H1 (cell line): ENCODE measurements at regions not wholly inside any gene's neighbourhood (a gene's known extent, or its start where the extent isn't known, plus 50 kb on each side); places are given as distances from the start of the nearest gene placed in this dataset.

Experiments
- CTCF ChIA-PET: fragments of 300-600 bp; sonication (Branson Sonifier 250); formaldehyde crosslinking; loops from one replicate; lab custom pipeline; 2021; ENCODE audit not compliant: partially characterized antibody; lab: Charles Lee
- POLR2A ChIA-PET: fragments of 300-600 bp; sonication (Branson Sonifier 250); formaldehyde crosslinking; loops from one replicate; lab custom pipeline; 2021; ENCODE audit warnings: inconsistent platforms; ENCODE audit not compliant: partially characterized antibody; lab: Charles Lee
- DNase-seq, 2 experiments: peaks; one replicate each; pipeline versions ENCODE4 v3.0.0 to v3.0.0-alpha.2; 2010 to 2022; ENCODE audit warnings: low spot score in 2 of 2, low read depth in 1 of 2, mixed read lengths in 1 of 2
- FAIRE-seq: peaks from 2 replicates; lab custom pipeline; 2011; peaks lifted over from hg19 to GRCh38; lab: Jason Lieb, UNC
- H2AFZ ChIP-seq: 2 replicates; pipeline ENCODE4 v1.8.1; 2012; ENCODE audit warnings: low read length, inconsistent platforms
- H2AK5ac ChIP-seq: 2 replicates; pipeline ENCODE4 v1.6.1; 2013; ENCODE audit warnings: low read depth, low read length
- H2BK120ac ChIP-seq: replicated peaks from 2 replicates; pipeline ENCODE3; 2013; ENCODE audit warnings: low read depth, low read length, inconsistent platforms
- H2BK12ac ChIP-seq: 2 replicates; pipeline ENCODE4 v1.6.1; 2013; ENCODE audit warnings: low read depth, low read length
- H2BK15ac ChIP-seq: 2 replicates; pipeline ENCODE4 v1.6.1; 2013; ENCODE audit warnings: low read length
- H2BK20ac ChIP-seq: 2 replicates; pipeline ENCODE4 v1.6.1; 2013; ENCODE audit warnings: low read length
- H2BK5ac ChIP-seq: 2 replicates; pipeline ENCODE4 v1.6.1; 2013; ENCODE audit warnings: low read depth, low read length
- H3K14ac ChIP-seq: 2 replicates; pipeline ENCODE4 v1.6.1; 2013; ENCODE audit warnings: inconsistent platforms; ENCODE audit not compliant: insufficient read length
- H3K18ac ChIP-seq: 2 replicates; pipeline ENCODE4 v1.6.1; 2013; ENCODE audit warnings: low read length; ENCODE audit errors: extremely low read depth
- H3K23ac ChIP-seq: 2 replicates; pipeline ENCODE4 v1.6.1; 2013; ENCODE audit warnings: inconsistent platforms; ENCODE audit not compliant: insufficient read length
- H3K23me2 ChIP-seq: 2 replicates; pipeline ENCODE4 v1.6.1; 2013; ENCODE audit warnings: low read depth, low read length
- H3K27ac ChIP-seq: 2 replicates; pipeline ENCODE4 v1.6.1; 2011; ENCODE audit warnings: low read depth, low read length, inconsistent platforms
- H3K27me3 ChIP-seq, 4 experiments: replicated peaks in 1 of 4; 1 replicate in 1 of 4; 2 replicates in 3 of 4; pipeline versions ENCODE4 v1.6.1 to v1.8.1; 2011 to 2013; ENCODE audit warnings: low read length in 3 of 4, mild to moderate bottlenecking in 3 of 4, inconsistent platforms in 2 of 4, mixed read lengths in 2 of 4, moderate library complexity in 1 of 4; ENCODE audit not compliant: control insufficient read depth in 3 of 4, insufficient read depth in 3 of 4; ENCODE audit errors: extremely low read depth in 1 of 4
- H3K36me3 ChIP-seq, 4 experiments: 2 replicates each; pipeline versions ENCODE4 v1.6.1 to v1.8.1; 2011 to 2013; ENCODE audit warnings: mild to moderate bottlenecking in 4 of 4, low read length in 3 of 4, moderate library complexity in 2 of 4, control low read depth in 1 of 4, inconsistent platforms in 1 of 4; ENCODE audit not compliant: insufficient read depth in 4 of 4, control insufficient read depth in 2 of 4
- H3K4ac ChIP-seq: replicated peaks from 2 replicates; pipeline ENCODE3; 2013; ENCODE audit warnings: low read length, low read depth, mixed read lengths, inconsistent platforms; ENCODE audit not compliant: insufficient read length
- H3K4me1 ChIP-seq, 4 experiments: replicated peaks in 1 of 4; 1 replicate in 1 of 4; 2 replicates in 3 of 4; pipeline versions ENCODE4 v1.6.1 to v1.8.1; 2011 to 2013; ENCODE audit warnings: low read length in 3 of 4, inconsistent platforms in 2 of 4, mixed read lengths in 1 of 4; ENCODE audit not compliant: insufficient read depth in 4 of 4, control insufficient read depth in 3 of 4
- H3K4me2 ChIP-seq, 2 experiments: 2 replicates each; pipeline versions ENCODE4 v1.6.1 to v1.8.1; 2011 to 2013; ENCODE audit warnings: low read depth in 2 of 2, low read length in 2 of 2, control low read depth in 1 of 2, inconsistent platforms in 1 of 2, mild to moderate bottlenecking in 1 of 2; ENCODE audit not compliant: insufficient read depth in 1 of 2
- H3K4me3 ChIP-seq, 4 experiments: fragments of 200-600, 300-600 bp in 1 of 4; sonication (generic), shearing (Covaris generic), sonication (Bioruptor Twin) in 1 of 4; 2 replicates each; pipeline versions ENCODE4 v1.5.1 to v1.8.1; 2011 to 2016; ENCODE audit warnings: low read length in 4 of 4, low read depth in 3 of 4, control low read depth in 2 of 4, inconsistent platforms in 2 of 4, mild to moderate bottlenecking in 2 of 4, mixed read lengths in 1 of 4, moderate library complexity in 1 of 4; ENCODE audit not compliant: insufficient read depth in 2 of 4; ENCODE audit errors: extremely low read depth in 1 of 4
- H3K56ac ChIP-seq: replicated peaks from 2 replicates; pipeline ENCODE3; 2013; ENCODE audit warnings: low read depth, mild to moderate bottlenecking, mixed read lengths, low read length, inconsistent platforms; ENCODE audit not compliant: insufficient read length
- H3K79me1 ChIP-seq: 2 replicates; pipeline ENCODE4 v1.6.1; 2013; ENCODE audit warnings: low read depth, low read length, control low read depth
- H3K79me2 ChIP-seq, 2 experiments: 2 replicates each; pipeline versions ENCODE4 v1.6.1 to v1.8.1; 2012 to 2013; ENCODE audit warnings: low read length in 2 of 2, mild to moderate bottlenecking in 2 of 2, inconsistent platforms in 1 of 2; ENCODE audit not compliant: insufficient read depth in 2 of 2, control insufficient read depth in 1 of 2
- H3K9ac ChIP-seq, 4 experiments: replicated peaks in 1 of 4; 1 replicate in 1 of 4; 2 replicates in 3 of 4; pipeline versions ENCODE4 v1.6.1 to v1.8.1; 2011 to 2013; ENCODE audit warnings: low read depth in 3 of 4, low read length in 3 of 4, control low read depth in 2 of 4, mild to moderate bottlenecking in 2 of 4, moderate library complexity in 2 of 4, inconsistent platforms in 1 of 4; ENCODE audit errors: extremely low read depth in 1 of 4
- H3K9me3 ChIP-seq, 2 experiments: 2 replicates each; pipeline versions ENCODE4 v1.6.1 to v1.8.1; 2012 to 2013; ENCODE audit warnings: mild to moderate bottlenecking in 2 of 2, moderate library complexity in 2 of 2, control low read depth in 1 of 2, inconsistent platforms in 1 of 2, low read depth in 1 of 2, low read length in 1 of 2, mixed read lengths in 1 of 2; ENCODE audit not compliant: insufficient read depth in 2 of 2
- H4K20me1 ChIP-seq, 2 experiments: replicated peaks in 1 of 2; 2 replicates each; pipeline versions ENCODE3 to v1.8.1; 2011 to 2013; ENCODE audit warnings: inconsistent platforms in 2 of 2, low read length in 2 of 2, mild to moderate bottlenecking in 1 of 2; ENCODE audit not compliant: insufficient read depth in 2 of 2, control insufficient read depth in 1 of 2
- H4K5ac ChIP-seq: 2 replicates; pipeline ENCODE4 v1.6.1; 2013; ENCODE audit warnings: low read length, low read depth, mixed read lengths, inconsistent platforms; ENCODE audit not compliant: insufficient read length
- H4K8ac ChIP-seq: 2 replicates; pipeline ENCODE4 v1.8.0; 2013; ENCODE audit warnings: mild to moderate bottlenecking, moderate library complexity, low read length, inconsistent platforms; ENCODE audit not compliant: insufficient read depth; ENCODE audit errors: extremely low read depth
- H4K91ac ChIP-seq: replicated peaks from 2 replicates; pipeline ENCODE3; 2013; ENCODE audit warnings: low read length, mixed read lengths, inconsistent platforms; ENCODE audit not compliant: insufficient read length
- RBBP5 ChIP-seq: IDR thresholded peaks from 2 replicates; pipeline ENCODE4 v1.7.1; 2012; ENCODE audit warnings: low read depth, mild to moderate bottlenecking, inconsistent platforms, low read length, moderate library complexity, borderline replicate concordance
- SUZ12 ChIP-seq: fragments of 200-600 bp; sonication (generic); IDR thresholded peaks from 2 replicates; pipeline ENCODE4 v1.6.1; 2012; ENCODE audit warnings: mild to moderate bottlenecking, inconsistent platforms, low read length, moderate library complexity, mixed read lengths
- TAF1 ChIP-seq: IDR thresholded peaks from 2 replicates; pipeline ENCODE4 v1.6.1; 2011; ENCODE audit warnings: mild to moderate bottlenecking, low read depth, low read length
- WGBS, 2 experiments: shearing (Covaris generic) in 1 of 2; methylation state at CpG; one replicate each; pipeline versions ENCODE4 v1.1.6 to v1.1.7; 2013 to 2015; ENCODE audit warnings: low lambda C conversion rate in 2 of 2, mixed read lengths in 2 of 2, inconsistent platforms in 1 of 2, low coverage in 1 of 2, missing lambda C conversion rate in 1 of 2; ENCODE audit not compliant: insufficient replicate concordance in 2 of 2, insufficient coverage in 1 of 2, insufficient read length in 1 of 2; ENCODE audit errors: extremely low coverage in 1 of 2, missing lambda C conversion rate in 1 of 2; 5-methylcytosine and 5-hydroxymethylcytosine counted together
- TF ChIP-seq, protein P1 (sequence below), 3 experiments: IDR thresholded peaks; 1 replicate in 2 of 3; 2 replicates in 1 of 3; pipeline versions ENCODE4 v1.5.1 to v1.6.1; 2011; ENCODE audit warnings: low read length in 3 of 3, mild to moderate bottlenecking in 3 of 3, inconsistent platforms in 2 of 3, low read depth in 1 of 3, moderate library complexity in 1 of 3; ENCODE audit not compliant: insufficient read depth in 1 of 3; ENCODE audit errors: control extremely low read depth in 1 of 3

DNA sequence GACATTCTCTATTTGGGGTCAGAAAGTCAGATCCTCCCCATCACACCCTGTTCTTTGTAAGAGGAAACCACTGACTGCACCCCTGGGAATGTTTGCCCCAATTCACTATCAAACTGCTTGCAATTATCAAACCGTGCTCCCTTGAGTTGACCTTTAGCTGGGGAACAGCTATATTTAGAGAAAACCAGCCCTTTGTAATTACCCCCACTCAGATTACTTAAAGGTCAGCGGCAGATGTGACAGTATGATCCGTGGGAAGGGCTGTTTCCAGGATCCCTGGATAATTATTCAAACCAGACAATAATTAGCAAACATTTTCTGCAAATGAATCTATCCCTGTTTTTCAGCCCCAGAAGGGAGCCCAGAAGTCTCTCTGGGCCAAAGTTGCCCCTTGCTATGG lies 242.7 kb downstream of the RRAGC start:
- CTCF ChIA-PET = interaction anchor here (1.2 kb wide), 1 partner anchor 8 kb away, joined by 3 read pairs; no protein-coding TSS in a partner anchor
- Histone ChIP-seq H2AK5ac (no peak overlapping the region), H3K4ac (no peak overlapping the region), H3K36me3 (no peaks in the 10 kb centered on the region), H3K27me3 (no peaks in the 10 kb centered on the region), H3K79me2 (no peaks in the 10 kb centered on the region; a peak in 1 of 4 replicates), H4K8ac (no peak overlapping the region), H2BK20ac (no peak overlapping the region), H3K4me3 (no peak overlapping the region), H3K79me1 (no peaks in the 10 kb centered on the region), H3K18ac (no peak overlapping the region), H3K4me2 (no peak overlapping the region), H2BK120ac (no peak overlapping the region), H4K20me1 (no peaks in the 10 kb centered on the region), H4K91ac (no peak overlapping the region), H3K9me3 (peaks cover 3% of the 10 kb centered on the region in 2 experiments; a peak in 2 of 4 replicates), H4K5ac (no peak overlapping the region), H3K23ac (no peak overlapping the region), H2AFZ (no peak overlapping the region), H2BK12ac (no peak overlapping the region), H3K4me1 (no peaks in the 10 kb centered on the region), H3K27ac (no peak overlapping the region), H3K23me2 (no peaks in the 10 kb centered on the region), H2BK5ac (no peak overlapping the region), H3K56ac (no peak overlapping the region), H3K14ac (no peak overlapping the region), H3K9ac (no peak overlapping the region), H2BK15ac (no peak overlapping the region)
- WGBS, 2 experiments = 86% methylated on average over 3 of the region's 3 CpGs; no CpG with 5 or more reads in 1 of the 2 experiments
- FAIRE-seq (no peak), DNase-seq (no peak)
- no peak for TF ChIP-seq RBBP5
- TF ChIP-seq TAF1 = no peak
- TF ChIP-seq, protein P1, sequence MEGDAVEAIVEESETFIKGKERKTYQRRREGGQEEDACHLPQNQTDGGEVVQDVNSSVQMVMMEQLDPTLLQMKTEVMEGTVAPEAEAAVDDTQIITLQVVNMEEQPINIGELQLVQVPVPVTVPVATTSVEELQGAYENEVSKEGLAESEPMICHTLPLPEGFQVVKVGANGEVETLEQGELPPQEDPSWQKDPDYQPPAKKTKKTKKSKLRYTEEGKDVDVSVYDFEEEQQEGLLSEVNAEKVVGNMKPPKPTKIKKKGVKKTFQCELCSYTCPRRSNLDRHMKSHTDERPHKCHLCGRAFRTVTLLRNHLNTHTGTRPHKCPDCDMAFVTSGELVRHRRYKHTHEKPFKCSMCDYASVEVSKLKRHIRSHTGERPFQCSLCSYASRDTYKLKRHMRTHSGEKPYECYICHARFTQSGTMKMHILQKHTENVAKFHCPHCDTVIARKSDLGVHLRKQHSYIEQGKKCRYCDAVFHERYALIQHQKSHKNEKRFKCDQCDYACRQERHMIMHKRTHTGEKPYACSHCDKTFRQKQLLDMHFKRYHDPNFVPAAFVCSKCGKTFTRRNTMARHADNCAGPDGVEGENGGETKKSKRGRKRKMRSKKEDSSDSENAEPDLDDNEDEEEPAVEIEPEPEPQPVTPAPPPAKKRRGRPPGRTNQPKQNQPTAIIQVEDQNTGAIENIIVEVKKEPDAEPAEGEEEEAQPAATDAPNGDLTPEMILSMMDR (IDR thresholded peaks at IDR 0.05; ENCODE audit: control extremely low read depth in 1 of 3, insufficient read depth in 1 of 3, low read depth in 1 of 3, low read length in 3 of 3) = no peak
- no peak for TF ChIP-seq SUZ12
- POLR2A ChIA-PET = interaction anchor here (0.6 kb wide), 1 partner anchor 264 kb away, joined by 3 read pairs; no protein-coding TSS in a partner anchor
